ENCODE measurements at regions not wholly inside any gene's neighbourhood (a gene's known extent, or its start where the extent isn't known, plus 50 kb on each side); places are given as distances from the start of the nearest gene placed in this dataset.
"Not testable (repeated sequence)": the region's sequence is repeated elsewhere in the genome, so short reads cannot be mapped to it uniquely, and the experiment has no call there.

DNA sequence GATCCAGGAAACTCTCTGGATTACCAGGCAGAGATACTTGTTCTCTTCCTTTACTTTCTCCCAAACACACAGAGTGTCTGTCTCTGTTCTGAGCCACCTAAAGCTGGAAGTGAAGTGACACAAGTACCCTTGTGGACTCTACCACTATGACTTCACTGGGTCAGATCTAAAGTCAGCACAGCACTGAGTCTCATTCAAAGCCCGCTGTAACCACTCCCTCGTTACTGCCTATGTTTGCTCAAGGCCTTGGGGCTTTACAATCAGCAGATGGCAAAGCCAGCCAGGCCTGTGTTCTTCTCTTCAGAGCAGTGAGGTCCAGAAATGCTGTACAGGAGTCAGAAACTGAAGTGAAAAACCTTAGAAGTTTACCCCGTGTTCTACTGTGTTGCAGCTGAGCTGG lies 588.3 kb upstream of the SEMA6D start:
- no peak overlapping the region for H3K4me3 ChIP-seq (ENCODE audit: low read depth, low read length)
- no peak for DNase-seq (ENCODE audit: low read depth)
- TF ChIP-seq, protein P1, sequence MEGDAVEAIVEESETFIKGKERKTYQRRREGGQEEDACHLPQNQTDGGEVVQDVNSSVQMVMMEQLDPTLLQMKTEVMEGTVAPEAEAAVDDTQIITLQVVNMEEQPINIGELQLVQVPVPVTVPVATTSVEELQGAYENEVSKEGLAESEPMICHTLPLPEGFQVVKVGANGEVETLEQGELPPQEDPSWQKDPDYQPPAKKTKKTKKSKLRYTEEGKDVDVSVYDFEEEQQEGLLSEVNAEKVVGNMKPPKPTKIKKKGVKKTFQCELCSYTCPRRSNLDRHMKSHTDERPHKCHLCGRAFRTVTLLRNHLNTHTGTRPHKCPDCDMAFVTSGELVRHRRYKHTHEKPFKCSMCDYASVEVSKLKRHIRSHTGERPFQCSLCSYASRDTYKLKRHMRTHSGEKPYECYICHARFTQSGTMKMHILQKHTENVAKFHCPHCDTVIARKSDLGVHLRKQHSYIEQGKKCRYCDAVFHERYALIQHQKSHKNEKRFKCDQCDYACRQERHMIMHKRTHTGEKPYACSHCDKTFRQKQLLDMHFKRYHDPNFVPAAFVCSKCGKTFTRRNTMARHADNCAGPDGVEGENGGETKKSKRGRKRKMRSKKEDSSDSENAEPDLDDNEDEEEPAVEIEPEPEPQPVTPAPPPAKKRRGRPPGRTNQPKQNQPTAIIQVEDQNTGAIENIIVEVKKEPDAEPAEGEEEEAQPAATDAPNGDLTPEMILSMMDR (conservative IDR thresholded peaks at IDR 0.05; ENCODE audit: low read depth, low read length) = no peak

DNA sequence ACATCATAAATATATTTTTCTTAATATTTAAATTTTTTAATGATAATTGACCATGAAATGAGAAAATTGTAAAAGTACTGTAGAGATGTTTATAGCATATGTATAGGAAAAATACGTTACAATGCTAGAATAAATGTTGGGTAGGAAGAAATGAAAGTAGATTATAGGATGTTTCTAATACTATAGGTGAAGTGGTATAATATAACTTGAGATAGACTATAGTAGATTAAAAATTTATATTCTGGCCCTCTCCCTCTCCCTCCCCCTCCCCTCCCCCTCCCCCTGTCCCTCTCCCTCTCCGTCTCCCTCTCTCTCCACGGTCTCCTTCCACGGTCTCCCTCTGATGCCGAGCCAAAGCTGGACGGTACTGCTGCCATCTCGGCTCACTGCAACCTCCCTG lies 585.9 kb upstream of the SEMA6D start:
- H3K4me3 ChIP-seq (ENCODE audit: low read depth, low read length); DNase-seq (ENCODE audit: low read depth): not testable (repeated sequence)

DNA sequence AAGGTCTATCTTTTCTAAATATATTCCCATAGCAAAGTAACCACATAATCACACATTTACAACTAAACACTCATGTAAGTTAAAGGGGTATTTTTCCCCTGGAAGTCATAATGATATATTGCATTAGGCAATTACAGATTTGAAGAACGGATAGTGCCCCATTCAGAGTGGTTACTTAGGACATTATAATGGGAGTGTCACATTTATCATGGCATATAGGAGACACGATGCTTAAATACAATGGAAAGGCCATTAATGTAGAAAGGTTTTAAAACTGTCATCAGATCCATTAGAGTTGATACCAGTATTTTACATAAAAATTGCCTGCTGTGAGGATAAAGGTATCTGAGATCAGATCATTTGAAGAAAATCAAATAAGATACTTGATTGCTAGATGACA lies 582.0 kb upstream of the SEMA6D start:
- no peak overlapping the region for H3K4me3 ChIP-seq (ENCODE audit: low read depth, low read length)
- DNase-seq (ENCODE audit: low read depth) = no peak
- TF ChIP-seq, protein P1 (conservative IDR thresholded peaks at IDR 0.05; ENCODE audit: low read depth, low read length) = no peak

DNA sequence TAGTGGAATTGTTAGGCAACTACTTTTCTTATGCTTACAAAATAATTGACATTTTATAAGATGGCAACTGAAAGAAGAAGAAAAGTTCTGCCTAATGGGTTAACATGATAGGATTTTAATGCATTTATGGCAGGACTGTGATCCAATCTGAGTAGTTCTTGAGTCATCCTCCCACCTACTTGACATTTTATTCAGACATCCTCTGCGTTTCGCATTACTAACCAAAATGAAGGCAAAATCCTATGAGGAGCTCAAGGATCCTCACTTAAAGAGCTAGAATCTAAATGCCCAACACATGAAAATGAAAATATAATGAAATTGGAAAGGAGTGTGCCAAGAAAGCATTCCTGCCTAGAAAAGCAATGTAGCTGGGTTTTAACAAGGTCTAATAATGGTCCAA lies 581.1 kb upstream of the SEMA6D start:
- DNase-seq (ENCODE audit: low read depth) = no peak
- TF ChIP-seq, protein P1 (conservative IDR thresholded peaks at IDR 0.05; ENCODE audit: low read depth, low read length) = no peak
- H3K4me3 ChIP-seq (ENCODE audit: low read depth, low read length) = no peak overlapping the region

DNA sequence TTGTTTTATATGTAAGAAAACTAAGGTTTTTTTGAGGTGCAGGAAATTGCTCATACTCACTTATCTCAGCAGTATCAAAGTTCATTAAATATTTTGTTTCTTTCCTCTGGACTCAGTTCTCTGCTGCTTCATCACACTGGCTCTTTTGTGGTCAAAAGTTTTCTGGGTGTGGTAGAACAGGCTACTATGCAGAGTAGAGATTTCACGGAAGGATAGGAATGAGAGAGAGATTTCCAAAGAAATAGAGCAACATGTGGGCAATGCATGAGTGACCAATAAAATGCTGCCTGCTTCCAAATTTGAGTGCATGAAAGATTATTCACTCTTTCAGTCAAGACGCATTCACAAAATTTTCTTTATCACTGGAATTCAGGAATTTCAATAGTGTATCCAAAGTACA lies 577.3 kb upstream of the SEMA6D start:
- DNase-seq (ENCODE audit: low read depth) = no peak
- TF ChIP-seq, protein P1 (conservative IDR thresholded peaks at IDR 0.05; ENCODE audit: low read depth, low read length) = no peak
- H3K4me3 ChIP-seq (ENCODE audit: low read depth, low read length) = no peak overlapping the region

DNA sequence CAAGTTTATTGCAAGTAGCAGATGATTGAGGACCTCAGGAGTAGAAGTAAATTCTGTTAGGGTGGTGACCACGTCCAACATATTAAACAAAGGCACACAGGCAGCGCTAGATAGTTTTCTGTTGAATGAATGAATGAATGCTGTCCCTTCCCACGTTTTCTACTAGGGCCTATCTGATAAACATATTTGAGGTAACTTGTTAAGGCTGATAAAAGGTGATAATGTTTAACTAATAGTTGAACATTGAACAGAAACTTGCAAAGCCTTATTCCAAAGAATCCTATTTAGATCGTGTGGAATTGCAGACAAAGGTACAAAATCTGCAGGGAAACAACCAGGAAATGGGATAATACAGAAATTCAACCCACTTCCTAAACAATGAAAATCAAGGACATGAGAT lies 559.5 kb upstream of the SEMA6D start:
- no peak for DNase-seq (ENCODE audit: low read depth)
- TF ChIP-seq, protein P1 (conservative IDR thresholded peaks at IDR 0.05; ENCODE audit: low read depth, low read length) = no peak
- H3K4me3 ChIP-seq (ENCODE audit: low read depth, low read length) = no peak overlapping the region

DNA sequence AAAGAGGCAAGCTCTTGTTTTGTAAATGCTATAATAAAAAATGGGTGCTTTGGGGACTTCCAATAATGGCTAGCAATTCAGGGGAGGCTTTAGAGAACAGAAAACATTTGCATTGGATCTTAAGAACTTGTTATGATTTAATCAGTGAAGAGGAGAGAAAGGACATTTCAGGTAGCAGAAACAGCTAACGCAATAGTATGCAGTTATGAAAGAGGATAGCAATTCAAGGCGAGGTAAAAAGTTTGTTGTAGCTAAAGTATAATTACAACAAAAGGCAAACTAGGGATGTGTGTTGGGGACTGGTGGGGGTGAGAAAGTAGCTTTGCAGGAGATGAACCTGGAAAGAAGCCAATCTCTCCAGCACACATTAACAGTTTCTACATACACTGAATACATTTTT lies 558.7 kb upstream of the SEMA6D start:
- no peak overlapping the region for H3K4me3 ChIP-seq (ENCODE audit: low read depth, low read length)
- TF ChIP-seq, protein P1 (conservative IDR thresholded peaks at IDR 0.05; ENCODE audit: low read depth, low read length) = no peak
- no peak for DNase-seq (ENCODE audit: low read depth)

DNA sequence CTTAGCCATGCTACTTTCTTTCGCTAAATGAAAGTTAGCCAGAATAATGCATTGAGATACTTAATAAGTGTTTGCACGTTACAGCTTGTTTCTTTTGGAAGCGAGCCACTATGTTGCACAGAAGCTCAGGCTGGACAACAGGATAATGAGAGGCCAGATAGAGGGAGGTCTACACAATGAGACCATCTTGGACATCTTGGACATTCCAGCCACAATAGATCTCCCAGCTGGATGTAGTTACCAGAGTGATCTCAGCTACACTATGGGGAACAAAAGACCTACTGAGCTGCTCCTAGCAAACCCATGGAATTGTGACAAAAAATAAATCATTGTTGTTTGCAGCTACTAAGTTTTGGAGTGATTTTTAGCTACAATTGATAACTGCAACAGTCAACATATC lies 540.1 kb upstream of the SEMA6D start:
- TF ChIP-seq, protein P1 (conservative IDR thresholded peaks at IDR 0.05; ENCODE audit: low read depth, low read length) = no peak
- no peak overlapping the region for H3K4me3 ChIP-seq (ENCODE audit: low read depth, low read length)
- no peak for DNase-seq (ENCODE audit: low read depth)

Measured in choroid plexus epithelial cell (primary cell).